ENCODE measurements at regions not wholly inside any gene's neighbourhood (a gene's known extent, or its start where the extent isn't known, plus 50 kb on each side); places are given as distances from the start of the nearest gene placed in this dataset.

- no peaks in the 10 kb centered on the region for H3K27me3 ChIP-seq (ENCODE audit: low read length)
- no peaks in the 10 kb centered on the region for H3K79me2 ChIP-seq (ENCODE audit: insufficient read depth, low read length)
- no peaks in the 10 kb centered on the region for H3K9me3 ChIP-seq (ENCODE audit: insufficient read depth, low read length)
- no peaks in the 10 kb centered on the region for H3K9me2 ChIP-seq (replicated peaks; ENCODE audit: insufficient read depth, low read length)
- H3F3A ChIP-seq (ENCODE audit: insufficient read depth), result no peaks in the 10 kb centered on the region
- no peaks in the 10 kb centered on the region for H3K36me3 ChIP-seq (ENCODE audit: low read length)
- no peak overlapping the region for H3K4me2 ChIP-seq (ENCODE audit: low read depth, low read length, poor library complexity, severe bottlenecking)
- H2AFZ ChIP-seq (ENCODE audit: low read depth, low read length, severe bottlenecking), result no peak overlapping the region
- H4K20me1 ChIP-seq (ENCODE audit: low read depth, low read length), result no peaks in the 10 kb centered on the region
- H3K9ac ChIP-seq (ENCODE audit: low read length), result no peak overlapping the region
- TF ChIP-seq CTCF (IDR thresholded peaks at IDR 0.05; ENCODE audit: insufficient read depth, low read length, poor library complexity, severe bottlenecking), result no peak
- no peak for TF ChIP-seq EZH2phosphoT487 (conservative IDR thresholded peaks at IDR 0.05; ENCODE audit: low read length)
- H3K4me3 ChIP-seq (ENCODE audit: insufficient read depth, low read length, poor library complexity, severe bottlenecking), result no peak overlapping the region
- no peak overlapping the region for H3K27ac ChIP-seq (ENCODE audit: low read depth, low read length)
Measured at GRCh38 chr5:89133129-89133528, 250.1 kb upstream of the MEF2C start.

GRCh38 chr5:89130851-89131250 lies 247.9 kb upstream of the MEF2C start:
- no peaks in the 10 kb centered on the region for H3K36me3 ChIP-seq (ENCODE audit: low read length)
- H4K20me1 ChIP-seq (ENCODE audit: low read depth, low read length), result no peaks in the 10 kb centered on the region
- H3F3A ChIP-seq (ENCODE audit: insufficient read depth), result no peaks in the 10 kb centered on the region
- H3K79me2 ChIP-seq (ENCODE audit: insufficient read depth, low read length), result no peaks in the 10 kb centered on the region
- no peak overlapping the region for H3K9ac ChIP-seq (ENCODE audit: low read length)
- H3K4me3 ChIP-seq (ENCODE audit: insufficient read depth, low read length, poor library complexity, severe bottlenecking), result no peak overlapping the region
- no peak overlapping the region for H3K27ac ChIP-seq (ENCODE audit: low read depth, low read length)
- no peaks in the 10 kb centered on the region for H3K9me2 ChIP-seq (replicated peaks; ENCODE audit: insufficient read depth, low read length)
- no peaks in the 10 kb centered on the region for H3K27me3 ChIP-seq (ENCODE audit: low read length)
- H3K9me3 ChIP-seq (ENCODE audit: insufficient read depth, low read length), result no peaks in the 10 kb centered on the region
- H2AFZ ChIP-seq (ENCODE audit: low read depth, low read length, severe bottlenecking), result no peak overlapping the region
- no peak overlapping the region for H3K4me2 ChIP-seq (ENCODE audit: low read depth, low read length, poor library complexity, severe bottlenecking)
- TF ChIP-seq CTCF (IDR thresholded peaks at IDR 0.05; ENCODE audit: insufficient read depth, low read length, poor library complexity, severe bottlenecking) (no peak), EZH2phosphoT487 (conservative IDR thresholded peaks at IDR 0.05; ENCODE audit: low read length) (no peak)

- Histone ChIP-seq H3K9ac (ENCODE audit: low read length) (no peak overlapping the region), H3K36me3 (ENCODE audit: low read length) (no peaks in the 10 kb centered on the region), H3K9me2 (replicated peaks; ENCODE audit: insufficient read depth, low read length) (no peaks in the 10 kb centered on the region), H3F3A (ENCODE audit: insufficient read depth) (no peaks in the 10 kb centered on the region), H2AFZ (ENCODE audit: low read depth, low read length, severe bottlenecking) (no peak overlapping the region), H3K27me3 (ENCODE audit: low read length) (no peaks in the 10 kb centered on the region), H3K79me2 (ENCODE audit: insufficient read depth, low read length) (no peaks in the 10 kb centered on the region), H4K20me1 (ENCODE audit: low read depth, low read length) (no peaks in the 10 kb centered on the region), H3K27ac (ENCODE audit: low read depth, low read length) (no peak overlapping the region), H3K4me3 (ENCODE audit: insufficient read depth, low read length, poor library complexity, severe bottlenecking) (no peak overlapping the region), H3K4me2 (ENCODE audit: low read depth, low read length, poor library complexity, severe bottlenecking) (no peak overlapping the region), H3K9me3 (ENCODE audit: insufficient read depth, low read length) (no peaks in the 10 kb centered on the region)
- no peak for TF ChIP-seq CTCF (IDR thresholded peaks at IDR 0.05; ENCODE audit: insufficient read depth, low read length, poor library complexity, severe bottlenecking)
- no peak for TF ChIP-seq EZH2phosphoT487 (conservative IDR thresholded peaks at IDR 0.05; ENCODE audit: low read length)
Measured at GRCh38 chr5:89129941-89130340, 247.0 kb upstream of the MEF2C start.

Measured in SU-DHL-6 (cell line).